GM13976 (cell line): ENCODE measurements at regions not wholly inside any gene's neighbourhood (a gene's known extent, or its start where the extent isn't known, plus 50 kb on each side); places are given as distances from the start of the nearest gene placed in this dataset.

Source experiments
- DNase-seq: peaks from one replicate; pipeline ENCODE4 v3.0.0; 2012; ENCODE audit warnings: low spot score
- CTCF ChIP-seq: IDR thresholded peaks from 2 replicates; pipeline ENCODE4 v1.5.1; 2012; ENCODE audit warnings: borderline replicate concordance, mild to moderate bottlenecking; ENCODE audit not compliant: insufficient read depth; ENCODE audit errors: extremely low read depth, missing control alignments, control extremely low read depth
- in situ Hi-C: fragments of 300-500 bp; cut with MboI; formaldehyde crosslinking; loops from one replicate; pipeline ENCODE4 v1.12.0; 2022; ENCODE audit warnings: low sequenced_read_pairs, mixed read lengths, inconsistent platforms; ENCODE audit not compliant: unreplicated experiment

- in situ Hi-C loops: no loop called here
- no peak for TF ChIP-seq CTCF
- DNase-seq: no peak
Measured at GRCh38 chr2:140013545-140014203, 1233.5 kb upstream of the NXPH2 start.

DNA sequence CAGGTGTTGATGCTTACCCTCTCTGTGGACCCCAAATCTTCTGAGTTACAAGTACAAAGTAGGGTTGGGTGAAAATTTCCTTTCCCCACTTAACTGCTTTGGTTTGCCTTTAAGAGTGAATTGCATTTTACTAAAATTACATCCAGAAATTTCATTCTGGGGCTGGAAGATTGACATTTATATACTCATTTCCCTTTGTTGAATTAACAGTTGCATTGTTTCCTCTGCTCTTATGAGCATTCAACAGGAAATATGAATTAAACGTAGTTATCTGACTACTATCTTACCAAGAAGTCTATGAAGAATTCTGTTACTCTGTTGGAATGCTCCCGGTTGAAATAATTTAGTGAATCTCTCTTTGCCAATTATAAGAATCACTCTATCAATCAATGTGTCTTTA, 1231.1 kb upstream of the NXPH2 start:
- in situ Hi-C loops: no loop called here
- DNase-seq: no peak
- TF ChIP-seq CTCF: no peak

DNA sequence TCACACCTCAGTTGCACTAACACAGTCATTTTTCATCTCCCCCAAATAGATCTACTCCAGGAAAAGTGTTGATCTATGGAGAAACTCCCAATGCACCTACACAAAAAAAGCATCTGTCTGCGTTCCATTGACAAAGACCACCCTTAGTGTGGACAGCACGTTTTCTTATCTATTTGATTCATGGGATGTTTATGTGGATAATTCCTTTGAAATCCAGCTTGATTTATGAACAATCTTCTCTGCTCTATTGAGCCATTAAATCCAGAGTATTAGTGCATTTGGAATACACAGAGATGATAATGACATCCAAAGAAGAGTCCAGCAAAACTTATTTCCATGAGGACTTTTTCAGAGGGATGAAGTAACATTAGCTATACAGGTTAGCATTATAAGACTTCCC, 1221.9 kb upstream of the NXPH2 start:
- no peak for DNase-seq
- in situ Hi-C loops: no loop called here
- no peak for TF ChIP-seq CTCF

GRCh38 chr2:139992711-139993345, 1212.6 kb upstream of the NXPH2 start:
- in situ Hi-C loops: no loop called here
- no peak for TF ChIP-seq CTCF
- no peak for DNase-seq

DNA sequence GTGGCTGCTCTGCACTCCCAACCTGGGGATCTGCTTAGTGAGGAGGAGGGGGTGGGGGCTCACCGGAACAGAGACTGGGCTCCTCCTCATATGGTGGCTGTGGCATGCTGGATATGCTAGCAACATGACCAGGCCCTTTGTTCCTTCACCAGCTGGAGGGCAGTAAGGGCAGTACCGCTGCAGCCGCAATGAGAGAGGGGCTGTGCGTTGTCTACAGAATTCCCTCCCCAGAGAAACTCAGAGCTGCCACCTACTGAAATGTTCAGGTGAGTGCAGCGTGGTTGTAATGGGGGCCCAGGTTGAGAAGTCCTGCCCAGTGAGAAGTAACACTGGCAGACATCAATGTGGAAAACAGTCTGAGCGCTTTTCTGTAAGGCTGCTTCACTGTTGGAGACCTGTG, 1211.9 kb upstream of the NXPH2 start:
- TF ChIP-seq CTCF: no peak
- in situ Hi-C loops: no loop called here
- DNase-seq: no peak

DNA sequence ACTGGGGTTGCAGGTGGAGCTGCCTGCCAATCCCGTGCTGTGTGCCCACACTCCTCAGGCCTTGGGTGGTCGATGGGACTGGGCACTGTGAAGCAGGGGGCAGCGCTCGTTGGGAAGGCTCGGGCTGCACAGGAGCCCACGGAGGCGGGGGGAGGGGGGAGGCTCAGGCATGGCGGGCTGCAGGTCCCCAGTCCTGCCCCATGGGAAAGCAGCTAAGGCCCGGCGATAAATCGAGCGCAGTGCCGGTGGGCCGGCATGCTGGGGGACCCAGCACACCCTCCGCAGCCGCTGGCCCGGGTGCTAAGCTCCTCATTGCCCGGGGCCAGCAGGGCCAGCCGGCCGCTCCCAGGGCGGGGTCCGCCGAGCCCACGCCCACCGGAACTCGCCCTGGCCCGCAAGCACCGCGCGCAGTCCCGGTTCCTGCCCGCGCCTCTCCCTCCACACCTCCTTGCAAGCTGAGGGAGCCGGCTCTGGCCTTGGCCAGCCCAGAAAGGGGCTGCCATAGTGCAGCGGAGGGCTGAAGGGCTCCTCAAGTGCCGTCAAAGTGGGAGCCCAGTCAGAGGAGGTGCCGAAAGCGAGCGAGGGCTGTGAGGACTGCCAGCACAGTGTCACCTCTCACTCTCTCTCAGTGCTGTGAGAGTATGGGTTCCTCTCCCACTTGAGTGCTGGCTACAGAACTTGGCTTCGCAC, 1210.6 kb upstream of the NXPH2 start:
- in situ Hi-C loops: no loop called here
- no peak for TF ChIP-seq CTCF
- no peak for DNase-seq
